BE2C (cell line): ENCODE measurements at regions not wholly inside any gene's neighbourhood (a gene's known extent, or its start where the extent isn't known, plus 50 kb on each side); places are given as distances from the start of the nearest gene placed in this dataset.

Experiments used
- DNase-seq: peaks from one replicate; pipeline ENCODE4 v3.0.0-alpha.2; 2020
- H3K27me3 ChIP-seq: fragments of 250-450 bp; sonication (Bioruptor Pico); 2 replicates; pipeline ENCODE4 v1.5.1; 2020; ENCODE audit warnings: mild to moderate bottlenecking
- H3K36me3 ChIP-seq: fragments of 250-450 bp; sonication (Bioruptor Pico); 2 replicates; pipeline ENCODE4 v1.5.1; 2020; ENCODE audit warnings: mild to moderate bottlenecking
- H3K4me1 ChIP-seq: fragments of 250-450 bp; sonication (Bioruptor Pico); 2 replicates; pipeline ENCODE4 v1.5.1; 2020
- H3K4me3 ChIP-seq: 2 replicates; pipeline ENCODE4 v1.5.1; 2011; ENCODE audit warnings: low read depth, low read length
- H3K9me3 ChIP-seq: fragments of 250-450 bp; sonication (Bioruptor Pico); 2 replicates; pipeline ENCODE4 v1.5.1; 2020
- CTCF ChIP-seq: IDR thresholded peaks from 2 replicates; pipeline ENCODE4 v1.5.1; 2012; ENCODE audit warnings: mild to moderate bottlenecking, low read depth, low read length

GRCh38 chr13:78777396-78777795 is 118.4 kb upstream of the OBI1 start:
- H3K4me1 ChIP-seq: no peaks in the 10 kb centered on the region
- H3K4me3 ChIP-seq: no peak overlapping the region
- no peaks in the 10 kb centered on the region for H3K9me3 ChIP-seq
- no peak for DNase-seq
- no peak for TF ChIP-seq CTCF
- peaks cover 18% of the 10 kb centered on the region for H3K27me3 ChIP-seq
- H3K36me3 ChIP-seq: no peaks in the 10 kb centered on the region

- H3K9me3 ChIP-seq: no peaks in the 10 kb centered on the region
- H3K36me3 ChIP-seq: no peaks in the 10 kb centered on the region
- no peak for DNase-seq
- TF ChIP-seq CTCF: no peak
- peaks cover 18% of the 10 kb centered on the region for H3K27me3 ChIP-seq
- H3K4me3 ChIP-seq: no peak overlapping the region
- no peaks in the 10 kb centered on the region for H3K4me1 ChIP-seq
Observed at GRCh38 chr13:78772933-78773332, 114.0 kb upstream of the OBI1 start.

GRCh38 chr13:78770601-78771000 is 111.6 kb upstream of the OBI1 start:
- DNase-seq: no peak
- TF ChIP-seq CTCF: no peak
- H3K4me1 ChIP-seq: no peaks in the 10 kb centered on the region
- H3K9me3 ChIP-seq: no peaks in the 10 kb centered on the region
- H3K36me3 ChIP-seq: no peaks in the 10 kb centered on the region
- peaks cover 8% of the 10 kb centered on the region; the same call in 1 of the 2 replicates for H3K27me3 ChIP-seq
- no peak overlapping the region for H3K4me3 ChIP-seq

GRCh38 chr13:78768950-78769349 is 110.0 kb upstream of the OBI1 start:
- no peaks in the 10 kb centered on the region for H3K36me3 ChIP-seq
- no peaks in the 10 kb centered on the region for H3K27me3 ChIP-seq
- no peak for TF ChIP-seq CTCF
- H3K4me1 ChIP-seq: no peaks in the 10 kb centered on the region
- DNase-seq: no peak
- H3K9me3 ChIP-seq: no peaks in the 10 kb centered on the region
- H3K4me3 ChIP-seq: no peak overlapping the region

GRCh38 chr13:78764665-78765064 is 105.7 kb upstream of the OBI1 start:
- no peak for DNase-seq
- no peaks in the 10 kb centered on the region for H3K27me3 ChIP-seq
- no peaks in the 10 kb centered on the region for H3K9me3 ChIP-seq
- H3K4me3 ChIP-seq: no peak overlapping the region
- no peaks in the 10 kb centered on the region for H3K36me3 ChIP-seq
- no peaks in the 10 kb centered on the region for H3K4me1 ChIP-seq
- TF ChIP-seq CTCF: no peak

GRCh38 chr13:78762825-78763224 is 103.9 kb upstream of the OBI1 start:
- Histone ChIP-seq H3K4me1 (no peaks in the 10 kb centered on the region), H3K9me3 (no peaks in the 10 kb centered on the region), H3K36me3 (no peaks in the 10 kb centered on the region), H3K4me3 (no peak overlapping the region), H3K27me3 (no peaks in the 10 kb centered on the region)
- no peak for TF ChIP-seq CTCF
- DNase-seq: no peak
